Heart left ventricle (tissue), 16 donors: ENCODE measurements at regions not wholly inside any gene's neighbourhood (a gene's known extent, or its start where the extent isn't known, plus 50 kb on each side); places are given as distances from the start of the nearest gene placed in this dataset.

Experiments
- ATAC-seq, 4 donors: fragments of 200-7000 bp; cut with Tn5 transposase; one replicate each; pipeline ENCODE4 v1.9.1; 2020 to 2022; ENCODE audit warnings: moderate library complexity in 4 of 4, mild to moderate bottlenecking in 3 of 4, moderate number of reproducible peaks in 1 of 4
- DNase-seq, 5 donors: peaks; one replicate each; pipeline ENCODE4 v3.0.0-alpha.2; 2020
- H3K27ac ChIP-seq, 12 donors: fragments of 200-600 bp; sonication (generic) in 4 of 12; one replicate each; pipeline versions ENCODE4 v1.5.0 to v1.8.0; 2016 to 2022; ENCODE audit warnings: mild to moderate bottlenecking in 2 of 12
- H3K27me3 ChIP-seq, 9 donors: fragments of 200-600 bp; sonication (generic) in 2 of 9; one replicate each; pipeline versions ENCODE4 v1.5.1 to v1.8.0; 2016 to 2022; ENCODE audit warnings: mild to moderate bottlenecking in 3 of 9
- H3K36me3 ChIP-seq, 9 donors: fragments of 200-600 bp; sonication (generic) in 2 of 9; one replicate each; pipeline versions ENCODE4 v1.5.0 to v1.8.0; 2018 to 2022; ENCODE audit warnings: mild to moderate bottlenecking in 2 of 9
- H3K4me1 ChIP-seq, 12 donors: fragments of 200-600 bp; sonication (generic) in 4 of 12; one replicate each; pipeline versions ENCODE4 v1.5.0 to v1.8.0; 2016 to 2022; ENCODE audit warnings: mild to moderate bottlenecking in 3 of 12
- H3K4me3 ChIP-seq, 12 donors: fragments of 200-600 bp; sonication (generic) in 4 of 12; one replicate each; pipeline versions ENCODE4 v1.5.0 to v1.8.0; 2017 to 2022; ENCODE audit warnings: mild to moderate bottlenecking in 9 of 12, moderate library complexity in 4 of 12
- H3K9me3 ChIP-seq, 12 donors: fragments of 200-600 bp; sonication (generic) in 4 of 12; one replicate each; pipeline versions ENCODE4 v1.5.0 to v1.8.0; 2016 to 2022; ENCODE audit warnings: mild to moderate bottlenecking in 1 of 12
- CTCF ChIP-seq, 12 donors: fragments of 200-600 bp; sonication (generic) in 4 of 12; IDR thresholded peaks; one replicate each; pipeline versions ENCODE4 v1.5.0 to v1.8.0; 2018 to 2022; ENCODE audit warnings: antibody characterized with exemption in 12 of 12, mild to moderate bottlenecking in 5 of 12
- POLR2A ChIP-seq, 2 donors: fragments of 450-650 bp; IDR thresholded peaks; one replicate each; pipeline ENCODE4 v1.6.1; 2017; ENCODE audit warnings: antibody characterized with exemption in 2 of 2, mild to moderate bottlenecking in 2 of 2, moderate library complexity in 2 of 2
- WGBS, 4 donors: extraction: QIAGEN DNeasy Blood & Tissue Kit in 2 of 4; methylation state at CpG; one replicate each; pipeline versions ENCODE4 v1.1.5 to v1.1.7; 2013 to 2018; 5-methylcytosine and 5-hydroxymethylcytosine counted together
- intact Hi-C, 10 donors: fragments of 100-400 bp; cut with DNase I; formaldehyde crosslinking; loops; one replicate each; pipeline versions ENCODE4 v1.11.1 to v1.14.2; 2022
- donor health status: ischemic (EF 13 %, LVEDD 7.1; RV severe dilation, severe dysfunction).
- donor health status: healthy with polysubstance abuse.
- donor health status: DM: no; HTN: yes; CAD: no.
- donor health status: DM: no; HTN: no; CAD: no.
- donor health status: ischemic (EF 25% LVEDD 6.9; RV normal size, moderate dysfunction).
- donor health status: ischemic (EF 25% LVEDD 5.7; RV mildly dilated, moderate dysfunction).
- donor health status: healthy.
- donor health status: DM: yes; HTN: yes; CAD: no.
- donor health status: ischemic (EF 35%, LVEDD 5.7; RV mildly dilated, moderate dysfunction).
- donor health status: nonischemic (EF 11% LVEDD 7.7; RV severe dilation, severe dysfunction).
- donor health status: DM: yes; HTN: yes; CAD: no.
- donor health status: PGD.
- donor health status: ischemic (EF 29% LVEDD 5.4; RV normal size, mild dysfunction).
- donor health status: nonischemic (EF 23%, LVEDD 6.1; RV moderate dilation, normal function).

- DNase-seq (no peak), ATAC-seq (no peak)
- Histone ChIP-seq H3K4me1 (peaks cover 0 to 20% (median 0%) of the 10 kb centered on the region in 12 donors), H3K36me3 (no peaks in the 10 kb centered on the region), H3K27ac (no peak overlapping the region), H3K9me3 (no peaks in the 10 kb centered on the region), H3K27me3 (peaks cover 0 to 5% (median 0%) of the 10 kb centered on the region in 9 donors), H3K4me3 (no peak overlapping the region)
- WGBS, 4 donors, result 67 to 85% (median 72%) methylated on average over 5 of the region's 5 CpGs
- TF ChIP-seq POLR2A (IDR thresholded peaks at IDR 0.05), result no peak
- no peak for TF ChIP-seq CTCF (IDR thresholded peaks at IDR 0.05)
- intact Hi-C loops, result no loop called here
These were observed 70.6 kb upstream of the POMP start for GRCh38 chr13:28588296-28588695.

- no peak overlapping the region for H3K4me3 ChIP-seq
- ATAC-seq (no peak), DNase-seq (no peak)
- H3K27ac ChIP-seq, result no peak overlapping the region
- H3K36me3 ChIP-seq, result no peaks in the 10 kb centered on the region
- H3K9me3 ChIP-seq, result no peaks in the 10 kb centered on the region
- peaks cover 0 to 5% (median 0%) of the 10 kb centered on the region in 9 donors for H3K27me3 ChIP-seq
- TF ChIP-seq CTCF (IDR thresholded peaks at IDR 0.05) (no peak), POLR2A (IDR thresholded peaks at IDR 0.05) (no peak)
- H3K4me1 ChIP-seq, result peaks cover 0 to 29% (median 0%) of the 10 kb centered on the region in 12 donors
- 77 to 86% (median 82%) methylated on average over 2 of the region's 2 CpGs for WGBS, 4 donors
- intact Hi-C loops, result no loop called here
These were observed 71.8 kb upstream of the POMP start for GRCh38 chr13:28587174-28587540.

- DNase-seq (no peak), ATAC-seq (no peak)
- TF ChIP-seq POLR2A (IDR thresholded peaks at IDR 0.05) (no peak), CTCF (IDR thresholded peaks at IDR 0.05) (no peak)
- no peaks in the 10 kb centered on the region for H3K9me3 ChIP-seq
- 72 to 83% (median 80%) methylated on average over 6 of the region's 6 CpGs for WGBS, 4 donors
- H3K27ac ChIP-seq, result no peak overlapping the region
- intact Hi-C loops, result no loop called here
- H3K27me3 ChIP-seq, result peaks cover 0 to 5% (median 0%) of the 10 kb centered on the region in 9 donors
- H3K4me1 ChIP-seq, result peaks cover 0 to 29% (median 0%) of the 10 kb centered on the region in 12 donors
- no peak overlapping the region for H3K4me3 ChIP-seq
- H3K36me3 ChIP-seq, result no peaks in the 10 kb centered on the region
These were observed 72.3 kb upstream of the POMP start for GRCh38 chr13:28586439-28587173.

GRCh38 chr13:28585561-28585960 is 73.4 kb upstream of the POMP start:
- Histone ChIP-seq H3K36me3 (no peaks in the 10 kb centered on the region), H3K9me3 (no peaks in the 10 kb centered on the region), H3K4me3 (no peak overlapping the region), H3K27ac (no peak overlapping the region), H3K4me1 (peaks cover 0 to 29% (median 0%) of the 10 kb centered on the region in 12 donors), H3K27me3 (peaks cover 0 to 5% (median 0%) of the 10 kb centered on the region in 9 donors)
- intact Hi-C loops, result no loop called here
- TF ChIP-seq CTCF (IDR thresholded peaks at IDR 0.05), result no peak
- TF ChIP-seq POLR2A (IDR thresholded peaks at IDR 0.05), result no peak
- no peak for DNase-seq
- no peak for ATAC-seq
- WGBS, 4 donors, result 81 to 90% (median 85%) methylated on average over 1 of the region's 1 CpG
